C4-2B (cell line): ENCODE measurements at regions not wholly inside any gene's neighbourhood (a gene's known extent, or its start where the extent isn't known, plus 50 kb on each side); places are given as distances from the start of the nearest gene placed in this dataset.

ENCODE experiments used
- H3K27ac ChIP-seq: fragments of 450-650 bp; 2 replicates; pipeline ENCODE4 v1.5.1; 2017
- ZFX ChIP-seq: fragments of 450-650 bp; IDR thresholded peaks from 2 replicates; pipeline ENCODE4 v1.6.1; 2017
- TF ChIP-seq, protein P1 (sequence below): fragments of 450-650 bp; conservative IDR thresholded peaks from 2 replicates; pipeline ENCODE4 v1.5.1; 2017; ENCODE audit warnings: mild to moderate bottlenecking

- TF ChIP-seq, protein P1, sequence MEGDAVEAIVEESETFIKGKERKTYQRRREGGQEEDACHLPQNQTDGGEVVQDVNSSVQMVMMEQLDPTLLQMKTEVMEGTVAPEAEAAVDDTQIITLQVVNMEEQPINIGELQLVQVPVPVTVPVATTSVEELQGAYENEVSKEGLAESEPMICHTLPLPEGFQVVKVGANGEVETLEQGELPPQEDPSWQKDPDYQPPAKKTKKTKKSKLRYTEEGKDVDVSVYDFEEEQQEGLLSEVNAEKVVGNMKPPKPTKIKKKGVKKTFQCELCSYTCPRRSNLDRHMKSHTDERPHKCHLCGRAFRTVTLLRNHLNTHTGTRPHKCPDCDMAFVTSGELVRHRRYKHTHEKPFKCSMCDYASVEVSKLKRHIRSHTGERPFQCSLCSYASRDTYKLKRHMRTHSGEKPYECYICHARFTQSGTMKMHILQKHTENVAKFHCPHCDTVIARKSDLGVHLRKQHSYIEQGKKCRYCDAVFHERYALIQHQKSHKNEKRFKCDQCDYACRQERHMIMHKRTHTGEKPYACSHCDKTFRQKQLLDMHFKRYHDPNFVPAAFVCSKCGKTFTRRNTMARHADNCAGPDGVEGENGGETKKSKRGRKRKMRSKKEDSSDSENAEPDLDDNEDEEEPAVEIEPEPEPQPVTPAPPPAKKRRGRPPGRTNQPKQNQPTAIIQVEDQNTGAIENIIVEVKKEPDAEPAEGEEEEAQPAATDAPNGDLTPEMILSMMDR, result no peak
- no peak for TF ChIP-seq ZFX
- peak overlapping the region; percentile 10; the same call in 1 of the 2 replicates for H3K27ac ChIP-seq
Observed at GRCh38 chr6:43909474-43910148, 139.6 kb downstream of the VEGFA start.

DNA sequence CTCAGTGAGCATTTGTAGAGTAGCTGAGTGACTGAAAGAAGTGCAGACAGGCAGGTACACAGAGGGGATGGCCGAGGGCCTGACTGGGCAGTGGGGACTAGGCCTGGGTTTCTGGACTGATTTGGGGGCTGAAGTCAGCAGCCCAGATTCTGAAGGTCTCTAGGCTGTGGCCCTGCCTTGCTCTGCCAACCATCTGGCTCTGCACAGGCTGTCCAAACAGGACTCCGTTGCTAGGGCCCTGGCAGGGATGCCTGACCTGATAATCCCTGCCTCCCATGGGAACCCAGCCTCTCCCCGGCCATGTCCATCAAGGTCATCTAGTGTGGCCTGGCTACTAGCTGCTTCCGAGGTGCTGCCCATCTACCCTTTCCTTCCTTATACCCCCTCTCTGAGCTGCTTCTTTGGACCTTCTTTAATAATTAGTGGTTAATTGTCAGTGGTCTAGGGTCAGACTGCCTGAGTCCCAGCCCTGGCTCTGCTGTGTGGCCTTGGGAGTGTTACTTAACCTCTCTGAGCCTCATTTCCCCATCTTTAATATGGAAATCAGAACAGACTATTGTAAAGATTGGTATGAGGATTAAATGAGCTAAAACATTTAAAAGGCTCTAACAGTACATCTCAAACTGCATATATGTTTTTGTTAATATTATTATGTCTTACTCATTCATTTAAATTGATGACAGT is 137.9 kb downstream of the VEGFA start:
- TF ChIP-seq, protein P1, result no peak
- H3K27ac ChIP-seq, result no peak overlapping the region

- TF ChIP-seq, protein P1, result no peak
- no peak overlapping the region for H3K27ac ChIP-seq
Observed at GRCh38 chr6:43907312-43907711, 137.3 kb downstream of the VEGFA start.

- no peak overlapping the region for H3K27ac ChIP-seq
- no peak for TF ChIP-seq ZFX
Observed at GRCh38 chr6:43904311-43905123, 134.5 kb downstream of the VEGFA start.

GRCh38 chr6:43903739-43904290 is 133.8 kb downstream of the VEGFA start:
- no peak overlapping the region for H3K27ac ChIP-seq
- TF ChIP-seq ZFX, result no peak
- TF ChIP-seq, protein P1, result no peak

DNA sequence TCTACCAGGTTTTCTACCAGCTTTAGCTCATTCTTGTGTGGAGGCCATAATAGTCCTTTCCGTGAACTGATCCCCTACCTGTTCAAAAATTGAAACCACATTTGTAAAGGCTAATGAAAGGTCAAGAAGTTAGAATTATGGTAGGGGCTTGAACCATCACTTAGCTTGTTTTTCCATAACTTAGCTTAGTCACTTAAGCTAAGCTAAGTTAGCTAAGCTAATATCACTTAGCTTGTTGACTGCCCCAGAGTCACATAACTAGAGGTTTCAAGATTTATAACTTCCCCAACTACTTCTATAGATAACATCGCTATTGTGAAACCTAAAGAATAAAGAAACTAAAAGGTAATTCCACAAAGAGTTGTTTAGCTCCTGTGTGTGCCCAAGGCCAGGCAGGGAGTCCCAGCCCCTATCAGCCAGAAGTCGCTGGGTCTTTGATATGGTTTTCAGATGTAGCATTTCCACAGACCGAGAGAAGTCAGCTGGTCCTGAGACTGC is 131.8 kb downstream of the VEGFA start:
- no peak for TF ChIP-seq ZFX
- TF ChIP-seq, protein P1, result no peak
- H3K27ac ChIP-seq, result no peak overlapping the region

DNA sequence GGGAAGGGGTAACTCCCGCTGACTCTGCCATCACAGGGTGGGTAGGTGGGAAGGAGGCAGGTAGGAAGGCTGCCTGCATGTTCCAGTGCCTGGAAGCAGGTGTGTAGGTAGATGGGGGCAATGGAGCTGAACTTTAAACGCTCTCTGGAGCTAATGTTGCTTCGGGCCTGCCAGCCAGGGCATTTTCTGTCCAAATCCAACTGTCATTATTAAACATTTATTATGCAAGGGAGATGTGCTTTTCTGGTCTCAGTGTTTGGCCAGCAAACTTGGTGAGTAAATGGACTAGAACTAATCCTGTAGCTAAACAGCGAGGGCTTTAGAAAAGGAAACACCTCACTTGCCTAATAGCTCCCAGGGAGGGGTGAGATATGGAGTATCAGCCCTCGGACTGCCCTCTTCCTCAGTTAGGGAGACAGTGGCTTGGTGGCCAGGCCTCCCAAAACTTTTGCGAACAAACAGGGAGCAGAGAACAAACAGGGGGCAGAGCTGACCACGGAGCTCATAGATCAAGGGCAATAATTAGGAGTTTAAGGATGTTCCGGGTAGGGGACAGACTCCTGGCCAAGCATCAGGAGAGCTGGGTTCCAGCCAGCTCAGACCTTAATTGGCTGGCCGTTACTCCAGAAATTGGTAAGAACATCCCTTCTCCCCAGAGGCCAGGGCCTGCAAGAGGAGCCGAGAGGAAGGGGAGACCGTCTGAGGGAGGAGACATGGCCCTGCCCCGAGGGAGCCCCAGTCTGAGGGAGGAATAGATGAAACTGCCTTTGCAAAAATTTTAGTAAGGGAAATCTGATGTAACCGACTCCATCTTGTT is 131.1 kb downstream of the VEGFA start:
- TF ChIP-seq ZFX, result no peak
- TF ChIP-seq, protein P1, result no peak
- H3K27ac ChIP-seq, result no peak overlapping the region
